ENCODE measurements at regions not wholly inside any gene's neighbourhood (a gene's known extent, or its start where the extent isn't known, plus 50 kb on each side); places are given as distances from the start of the nearest gene placed in this dataset.
A peak's percentile ranks its signal among the peaks of the same experiment; 100 is the strongest.
"Not testable (repeated sequence)": the region's sequence is repeated elsewhere in the genome, so short reads cannot be mapped to it uniquely, and the experiment has no call there.

GRCh38 chrX:140053846-140054245 lies 88.5 kb upstream of the CXorf66 start:
- no peak for DNase-seq

- DNase-seq = peak in 1 of 2 donors; percentile 7
Observed at GRCh38 chrX:140050906-140051305, 85.6 kb upstream of the CXorf66 start.

- no peak for DNase-seq
Observed at GRCh38 chrX:140040386-140040785, 75.1 kb upstream of the CXorf66 start.

- DNase-seq = no peak
Observed at GRCh38 chrX:140038842-140039241, 73.5 kb upstream of the CXorf66 start.

- DNase-seq = no peak
Observed at GRCh38 chrX:140034916-140035315, 69.6 kb upstream of the CXorf66 start.

- DNase-seq = no peak
Observed at GRCh38 chrX:140022482-140022881, 57.2 kb upstream of the CXorf66 start.

- DNase-seq = not testable (repeated sequence)
Observed at GRCh38 chrX:140019134-140019533, 53.8 kb upstream of the CXorf66 start.
